HAP-1 (cell line): ENCODE measurements at regions not wholly inside any gene's neighbourhood (a gene's known extent, or its start where the extent isn't known, plus 50 kb on each side); places are given as distances from the start of the nearest gene placed in this dataset.

Source experiments
- DNase-seq, 2 experiments: peaks; one replicate each; pipeline ENCODE4 v3.0.0-alpha.2; 2016 to 2020; ENCODE audit warnings: low spot score in 2 of 2
- H3K27me3 ChIP-seq: fragments of 250-450 bp; sonication (Bioruptor Pico); 2 replicates; pipeline ENCODE4 v1.5.1; 2020; ENCODE audit warnings: low read depth, mild to moderate bottlenecking, moderate library complexity
- H3K36me3 ChIP-seq: fragments of 250-450 bp; sonication (Bioruptor Pico); replicated peaks from 2 replicates; pipeline ENCODE4 v1.5.1; 2020; ENCODE audit warnings: mild to moderate bottlenecking
- H3K4me1 ChIP-seq: fragments of 250-450 bp; sonication (Bioruptor Pico); 2 replicates; pipeline ENCODE4 v1.5.1; 2020; ENCODE audit warnings: mild to moderate bottlenecking
- H3K4me3 ChIP-seq: fragments of 250-450 bp; sonication (Bioruptor Pico); 2 replicates; pipeline ENCODE4 v1.5.1; 2020; ENCODE audit warnings: mild to moderate bottlenecking, moderate library complexity
- H3K9me3 ChIP-seq: fragments of 250-450 bp; sonication (Bioruptor Pico); 2 replicates; pipeline ENCODE4 v1.5.1; 2020; ENCODE audit warnings: mild to moderate bottlenecking, moderate library complexity
- in situ Hi-C: fragments of 300-500 bp; cut with MboI; formaldehyde crosslinking; loops from 3 replicates; pipeline ENCODE4 v1.14.3; 2020; ENCODE audit warnings: low sequenced_read_pairs, inconsistent platforms, mixed read lengths

DNA sequence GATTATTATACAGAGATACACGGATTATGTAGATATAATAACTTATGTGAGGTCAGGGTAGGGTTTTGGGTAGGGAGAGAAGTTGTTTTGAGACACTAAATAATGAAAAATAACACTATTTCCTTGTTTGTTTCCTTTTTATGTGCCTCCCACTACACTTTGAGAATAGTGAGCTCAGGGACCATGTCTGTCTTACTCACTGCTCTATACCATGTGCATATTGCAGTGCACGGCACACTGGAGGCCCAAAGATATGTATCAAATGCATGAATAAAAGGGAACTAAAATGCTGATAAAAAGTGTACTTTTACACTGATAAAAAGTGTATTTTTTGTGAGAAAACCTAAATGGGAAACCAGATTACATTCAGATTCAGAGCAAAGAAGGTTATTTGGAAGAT is 151.4 kb upstream of the NABP1 start:
- Histone ChIP-seq H3K4me1 (no peaks in the 10 kb centered on the region), H3K4me3 (no peak overlapping the region)
- in situ Hi-C loops, result loop anchor here (25.0 kb wide), 1 partner anchor 464 kb away; no protein-coding TSS in a partner anchor

DNA sequence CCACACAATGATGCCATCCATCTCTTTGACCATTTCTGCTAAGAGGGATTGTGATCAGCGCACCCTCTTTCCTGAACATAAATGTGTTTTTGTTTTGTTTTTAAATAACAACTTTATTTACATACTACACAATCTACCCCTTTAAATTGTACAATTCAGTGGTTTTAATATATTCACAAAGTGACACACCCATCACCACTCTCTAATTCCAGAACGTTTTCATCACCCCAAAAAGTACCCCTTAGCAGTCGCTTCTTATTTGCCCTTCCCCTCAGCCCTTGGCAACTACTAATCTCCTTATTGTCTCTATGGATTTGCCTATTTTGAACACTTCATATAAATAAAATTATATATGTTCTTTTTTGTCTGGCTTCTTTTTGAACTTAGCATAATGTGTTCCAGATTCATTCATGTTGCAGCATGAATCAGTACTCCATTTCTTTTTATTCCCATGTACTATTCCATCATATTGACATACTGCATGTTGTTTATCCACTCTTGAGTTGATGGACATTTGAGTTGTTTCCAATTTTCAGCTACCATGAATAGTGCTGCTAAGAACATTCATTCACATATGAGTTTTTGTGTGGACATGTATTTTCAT is 150.9 kb upstream of the NABP1 start:
- in situ Hi-C loops, result loop anchor here (25.0 kb wide), 1 partner anchor 465 kb away; no protein-coding TSS in a partner anchor
- Histone ChIP-seq H3K36me3 (no peaks in the 10 kb centered on the region), H3K4me1 (no peaks in the 10 kb centered on the region), H3K4me3 (no peak overlapping the region), H3K27me3 (no peaks in the 10 kb centered on the region), H3K9me3 (no peaks in the 10 kb centered on the region)
- DNase-seq, result no peak

More for the DNA sequence above, 151.4 kb upstream of the NABP1 start:
- Histone ChIP-seq H3K9me3 (no peaks in the 10 kb centered on the region), H3K36me3 (no peaks in the 10 kb centered on the region), H3K27me3 (no peaks in the 10 kb centered on the region)
- no peak for DNase-seq

DNA sequence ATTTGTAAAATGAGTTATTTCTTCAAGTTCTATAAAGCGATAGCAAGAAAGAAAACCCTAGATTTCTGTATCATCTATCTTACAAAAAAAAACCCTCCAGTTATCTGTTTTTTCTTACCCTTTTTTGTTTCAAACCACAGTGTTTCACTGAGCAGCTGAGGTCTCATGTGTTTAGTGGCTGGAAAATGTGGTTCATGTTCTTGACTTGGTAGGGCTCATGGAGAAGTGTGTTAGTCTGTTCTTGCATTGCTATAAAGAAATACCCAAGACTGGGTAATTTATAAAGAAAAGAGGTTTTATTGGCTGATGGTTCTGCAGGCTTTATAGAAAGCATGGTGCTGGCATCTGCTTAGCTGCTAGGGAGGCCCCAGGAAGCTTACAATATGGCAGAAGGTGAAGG is 147.3 kb upstream of the NABP1 start:
- Histone ChIP-seq H3K9me3 (no peaks in the 10 kb centered on the region), H3K36me3 (no peaks in the 10 kb centered on the region), H3K4me3 (no peak overlapping the region), H3K4me1 (no peaks in the 10 kb centered on the region), H3K27me3 (no peaks in the 10 kb centered on the region)
- in situ Hi-C loops, result loop anchor here (25.0 kb wide), 1 partner anchor 468 kb away; no protein-coding TSS in a partner anchor
- DNase-seq, result no peak

DNA sequence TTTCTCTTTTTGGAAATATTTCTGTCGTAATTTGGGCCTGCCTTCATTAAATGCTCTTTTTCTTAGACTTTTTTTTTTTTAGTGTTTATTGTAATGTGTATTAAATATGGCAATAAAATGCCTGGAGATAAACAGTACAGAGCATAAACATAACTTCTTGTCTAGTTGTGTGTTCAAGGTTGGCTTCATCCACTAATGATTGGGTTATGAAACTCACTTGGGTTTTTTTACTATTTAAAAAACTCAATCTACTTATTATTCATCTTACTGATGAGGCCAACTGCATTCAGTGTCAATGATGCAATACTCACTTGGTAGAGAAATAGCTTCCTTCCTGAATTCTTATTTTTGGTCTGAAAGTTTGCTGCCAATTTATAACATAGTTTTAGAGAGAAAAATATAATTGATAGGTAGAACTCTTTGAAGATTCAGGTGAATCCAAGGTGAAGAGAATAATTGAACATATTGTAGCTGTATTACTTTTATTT is 144.2 kb upstream of the NABP1 start:
- DNase-seq, result no peak
- in situ Hi-C loops, result loop anchor here (25.0 kb wide), 1 partner anchor 471 kb away; no protein-coding TSS in a partner anchor

DNA sequence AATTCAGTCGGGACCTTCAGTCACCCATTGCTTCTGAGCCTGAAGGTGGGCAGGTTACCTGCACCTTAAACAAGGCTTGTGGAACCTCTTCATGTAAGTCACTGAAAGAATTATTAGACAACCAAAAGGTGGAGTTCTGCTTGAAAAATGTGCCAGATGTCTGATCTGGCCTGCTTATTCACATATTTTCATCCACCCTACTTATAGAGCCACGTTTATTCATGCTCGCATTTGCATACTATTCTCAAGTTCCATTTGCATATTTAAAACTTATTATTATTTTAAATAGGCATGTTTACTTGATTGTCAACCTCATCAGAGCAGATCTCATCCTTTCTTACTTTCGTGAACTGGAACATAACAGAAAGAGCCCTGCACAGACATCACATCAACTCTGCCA is 140.0 kb upstream of the NABP1 start:
- Histone ChIP-seq H3K36me3 (no peaks in the 10 kb centered on the region), H3K4me3 (no peak overlapping the region), H3K9me3 (no peaks in the 10 kb centered on the region), H3K4me1 (no peaks in the 10 kb centered on the region; the same call in 1 of the 2 replicates), H3K27me3 (no peaks in the 10 kb centered on the region)
- no peak for DNase-seq
- in situ Hi-C loops, result loop anchor here (25.0 kb wide), 1 partner anchor 476 kb away; no protein-coding TSS in a partner anchor

More for the DNA sequence above, 144.2 kb upstream of the NABP1 start:
- H3K9me3 ChIP-seq, result no peaks in the 10 kb centered on the region
- H3K36me3 ChIP-seq, result no peaks in the 10 kb centered on the region
- H3K4me3 ChIP-seq, result no peak overlapping the region
- H3K4me1 ChIP-seq, result no peaks in the 10 kb centered on the region; the same call in 1 of the 2 replicates
- no peaks in the 10 kb centered on the region for H3K27me3 ChIP-seq

DNA sequence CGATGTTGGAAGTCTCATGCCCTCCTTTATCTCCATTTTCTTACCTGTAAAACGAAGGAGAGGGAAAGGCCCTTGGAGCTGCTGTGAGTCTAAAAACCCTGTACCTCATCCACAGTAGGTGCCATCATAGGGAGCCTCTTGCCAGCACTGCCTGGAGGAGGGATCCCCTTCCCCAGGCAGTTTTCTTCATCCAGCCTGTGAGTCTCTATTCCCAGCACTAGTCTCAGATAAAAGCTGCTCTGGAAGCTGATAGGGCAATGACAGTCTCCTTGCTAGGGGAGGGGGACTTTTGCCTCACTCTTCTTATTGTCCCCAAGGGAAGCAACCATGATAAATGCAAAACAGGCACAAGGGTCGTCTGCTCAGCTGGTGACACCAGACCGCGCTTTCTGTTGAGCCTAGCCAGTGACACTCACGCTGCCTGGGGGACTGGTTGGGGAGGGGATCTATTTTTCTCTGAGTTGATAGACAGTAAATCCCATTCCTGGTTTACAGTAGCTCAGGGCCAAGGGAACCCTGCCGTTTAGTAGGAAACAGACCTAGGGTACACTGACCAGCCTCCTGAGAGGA is 139.5 kb upstream of the NABP1 start:
- Histone ChIP-seq H3K27me3 (no peaks in the 10 kb centered on the region), H3K4me1 (no peaks in the 10 kb centered on the region; the same call in 1 of the 2 replicates), H3K4me3 (no peak overlapping the region), H3K36me3 (no peaks in the 10 kb centered on the region), H3K9me3 (no peaks in the 10 kb centered on the region)
- no peak for DNase-seq
- in situ Hi-C loops, result loop anchor here (25.0 kb wide), 1 partner anchor 476 kb away; no protein-coding TSS in a partner anchor

DNA sequence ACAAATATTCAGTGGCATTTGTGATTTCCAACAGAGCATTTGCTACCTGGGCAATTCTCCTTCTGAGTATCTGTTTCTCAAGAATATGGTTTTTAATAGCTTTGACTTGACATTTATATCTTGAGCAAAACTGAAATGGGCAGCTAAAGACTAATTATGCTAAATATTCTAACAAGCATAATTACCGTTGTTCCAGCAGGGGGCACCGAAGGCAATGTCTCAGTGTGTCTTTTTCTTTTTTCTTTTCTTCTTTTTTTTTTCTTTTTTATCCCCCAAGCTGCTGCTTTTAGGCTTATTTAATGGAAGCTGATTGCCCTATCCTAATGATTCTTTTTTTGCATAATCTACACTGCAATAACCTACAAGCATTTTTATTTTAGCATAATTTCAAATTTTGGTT is 138.9 kb upstream of the NABP1 start:
- peak; percentile 27 to 57 for DNase-seq
- in situ Hi-C loops, result loop anchor here (25.0 kb wide), 1 partner anchor 477 kb away; no protein-coding TSS in a partner anchor
- H3K4me1 ChIP-seq, result no peaks in the 10 kb centered on the region; the same call in none of the 2 replicates
- H3K9me3 ChIP-seq, result no peaks in the 10 kb centered on the region
- no peaks in the 10 kb centered on the region for H3K27me3 ChIP-seq
- H3K36me3 ChIP-seq, result no peaks in the 10 kb centered on the region
- H3K4me3 ChIP-seq, result no peak overlapping the region

DNA sequence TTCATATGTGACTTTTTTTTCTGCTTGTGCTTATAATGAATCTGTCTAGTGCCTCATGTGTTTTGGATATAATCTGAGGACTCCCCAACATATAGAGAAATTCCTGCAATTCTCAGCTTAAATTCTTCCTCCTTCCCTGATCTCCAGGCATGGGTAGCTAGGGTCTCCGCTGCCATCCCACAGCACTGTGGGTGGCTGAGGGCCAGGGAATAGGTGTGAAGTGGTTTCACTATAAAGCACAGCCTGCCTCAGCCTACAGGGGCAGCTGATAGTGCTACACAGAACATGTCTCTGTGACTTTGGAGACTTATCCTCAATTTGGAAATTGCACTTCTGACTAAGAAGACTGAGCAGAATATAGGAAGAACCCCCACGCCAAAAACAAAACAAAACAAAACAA is 137.3 kb upstream of the NABP1 start:
- no peak overlapping the region for H3K4me3 ChIP-seq
- peaks cover 4% of the 10 kb centered on the region for H3K4me1 ChIP-seq
- H3K36me3 ChIP-seq, result no peaks in the 10 kb centered on the region
- H3K9me3 ChIP-seq, result no peaks in the 10 kb centered on the region
- in situ Hi-C loops, result loop anchor here (25.0 kb wide), 1 partner anchor 478 kb away; no protein-coding TSS in a partner anchor
- no peak for DNase-seq
- no peaks in the 10 kb centered on the region for H3K27me3 ChIP-seq

DNA sequence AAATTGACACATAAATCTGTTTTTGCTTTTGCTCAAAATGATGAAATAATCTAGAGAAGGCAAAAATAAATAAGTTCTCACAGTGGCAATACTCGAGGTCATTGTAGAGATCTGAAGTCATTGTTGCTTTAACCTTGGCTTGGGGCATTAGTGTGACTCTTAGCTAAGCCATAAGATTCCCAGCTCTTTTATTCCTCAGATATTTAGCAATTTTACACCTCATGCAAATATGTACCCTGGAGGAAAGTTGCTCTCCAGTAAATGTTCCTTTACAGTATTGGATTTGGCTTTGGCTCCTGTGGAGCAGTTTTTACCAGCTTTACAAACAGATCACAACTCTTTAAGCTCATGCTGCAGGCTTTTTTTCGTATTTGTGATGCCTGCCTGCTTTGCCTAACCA is 134.2 kb upstream of the NABP1 start:
- Histone ChIP-seq H3K36me3 (no peaks in the 10 kb centered on the region), H3K9me3 (no peaks in the 10 kb centered on the region), H3K4me1 (peaks cover 4% of the 10 kb centered on the region), H3K27me3 (no peaks in the 10 kb centered on the region), H3K4me3 (no peak overlapping the region)
- DNase-seq, result peak in 1 of 2 experiments; percentile 31
- in situ Hi-C loops, result loop anchor here (25.0 kb wide), 1 partner anchor 481 kb away; no protein-coding TSS in a partner anchor

DNA sequence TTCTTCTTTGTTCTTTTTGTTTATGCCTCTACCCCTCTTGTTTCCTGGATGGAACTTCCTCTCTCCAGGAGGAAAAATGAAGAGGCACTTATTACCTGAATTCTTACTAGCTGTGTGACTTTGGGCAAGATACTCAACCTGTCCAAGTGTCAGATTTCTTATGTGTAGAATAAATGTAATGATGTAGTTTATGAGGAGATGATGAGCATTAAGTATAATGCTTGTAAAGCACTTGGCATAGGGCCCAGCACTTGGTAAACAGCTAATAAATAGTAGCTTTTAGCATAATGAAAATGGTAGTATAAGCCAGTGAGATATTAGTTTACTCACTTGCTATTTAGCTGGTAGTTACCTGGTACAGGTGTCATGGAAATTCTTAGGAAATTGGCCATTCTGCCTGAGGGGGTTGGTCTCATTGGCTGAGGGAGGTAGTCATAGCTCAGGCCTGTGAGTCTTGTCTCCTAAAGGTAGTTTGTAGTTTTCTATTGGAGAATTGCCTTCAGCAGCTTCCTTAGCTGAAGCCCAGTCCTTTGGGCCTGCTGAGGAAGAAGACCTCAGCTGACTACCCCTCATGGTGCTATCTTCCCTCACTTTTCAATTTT is 133.4 kb upstream of the NABP1 start:
- in situ Hi-C loops, result loop anchor here (25.0 kb wide), 1 partner anchor 482 kb away; no protein-coding TSS in a partner anchor
- Histone ChIP-seq H3K27me3 (no peaks in the 10 kb centered on the region), H3K4me1 (peaks cover 4% of the 10 kb centered on the region; the same call in 1 of the 2 replicates), H3K4me3 (no peak overlapping the region), H3K9me3 (no peaks in the 10 kb centered on the region), H3K36me3 (no peaks in the 10 kb centered on the region)
- no peak for DNase-seq

DNA sequence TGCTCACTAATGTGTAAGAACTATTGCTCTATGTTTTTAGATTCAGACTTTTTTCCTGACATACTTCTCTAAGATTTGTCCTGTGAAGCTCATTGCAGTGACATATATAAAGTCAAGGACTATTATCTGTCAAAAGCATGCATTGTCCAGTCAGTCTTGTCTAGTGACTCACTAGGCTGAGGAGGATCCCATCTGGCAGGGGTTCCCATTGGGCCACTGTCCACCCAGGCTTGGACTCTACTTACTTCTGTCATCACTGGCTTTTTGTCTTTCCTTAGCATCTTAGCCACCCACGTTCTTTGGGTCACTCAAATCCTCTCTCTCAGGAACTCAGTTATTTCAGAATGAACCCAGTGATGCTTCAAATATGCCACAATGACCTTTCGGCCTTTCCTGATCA is 132.6 kb upstream of the NABP1 start:
- no peak for DNase-seq
- Histone ChIP-seq H3K9me3 (no peaks in the 10 kb centered on the region), H3K4me3 (no peak overlapping the region), H3K27me3 (no peaks in the 10 kb centered on the region), H3K36me3 (no peaks in the 10 kb centered on the region), H3K4me1 (peaks cover 4% of the 10 kb centered on the region; the same call in 1 of the 2 replicates)
- in situ Hi-C loops, result loop anchor here (25.0 kb wide), 1 partner anchor 483 kb away; no protein-coding TSS in a partner anchor

DNA sequence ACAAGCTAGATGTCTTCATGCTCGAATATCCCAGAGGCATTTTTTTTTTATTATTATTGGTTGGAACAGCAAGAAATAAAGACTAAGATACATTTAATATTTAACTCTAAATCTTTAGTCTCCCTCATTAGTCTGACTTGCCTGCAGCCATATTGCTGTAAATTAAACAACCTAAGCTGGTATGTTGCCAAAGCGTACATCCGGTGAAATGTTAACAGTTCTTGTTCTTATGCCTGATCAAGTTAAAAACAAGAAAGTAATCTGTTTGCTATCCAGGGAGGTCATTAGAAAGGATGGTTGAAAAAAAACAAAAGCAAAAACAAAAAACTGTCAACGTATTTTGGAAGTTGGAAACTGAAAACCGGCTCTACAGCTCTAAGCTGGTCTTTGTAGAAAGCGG is 125.9 kb upstream of the NABP1 start:
- no peaks in the 10 kb centered on the region for H3K9me3 ChIP-seq
- no peaks in the 10 kb centered on the region for H3K4me1 ChIP-seq
- no peak for DNase-seq
- no peak overlapping the region for H3K4me3 ChIP-seq
- in situ Hi-C loops, result loop anchor here (10.0 to 25.0 kb wide), 2 partner anchors 253 to 610 kb away; no protein-coding TSS in a partner anchor
- H3K36me3 ChIP-seq, result no peaks in the 10 kb centered on the region
- peaks cover 4% of the 10 kb centered on the region; the same call in 1 of the 2 replicates for H3K27me3 ChIP-seq

DNA sequence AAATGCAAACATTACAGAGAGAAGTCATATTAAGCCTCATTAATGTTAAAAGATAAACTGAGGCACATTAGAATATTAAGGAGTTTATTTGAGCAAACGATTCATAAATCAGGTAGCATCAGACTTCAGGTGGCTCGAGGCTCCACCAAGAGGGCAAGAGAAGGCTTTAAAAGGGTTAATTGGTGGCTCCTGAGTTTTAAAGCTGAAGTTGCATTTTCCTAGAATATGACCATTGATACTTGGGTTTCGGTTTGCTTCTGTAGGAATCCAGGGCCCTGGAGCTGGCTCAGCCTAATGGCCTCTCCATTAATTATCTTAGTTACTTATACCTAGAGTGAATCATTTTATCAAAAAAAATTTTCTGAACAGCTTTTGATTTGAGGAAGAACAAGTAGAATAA is 123.7 kb upstream of the NABP1 start:
- in situ Hi-C loops, result loop anchor here (10.0 to 25.0 kb wide), 2 partner anchors 251 to 608 kb away; no protein-coding TSS in a partner anchor
- no peaks in the 10 kb centered on the region for H3K4me1 ChIP-seq
- no peaks in the 10 kb centered on the region for H3K36me3 ChIP-seq

More for the DNA sequence above, 123.7 kb upstream of the NABP1 start:
- DNase-seq, result no peak
- Histone ChIP-seq H3K4me3 (no peak overlapping the region), H3K27me3 (peaks cover 4% of the 10 kb centered on the region; the same call in 1 of the 2 replicates), H3K9me3 (no peaks in the 10 kb centered on the region)
